WI38 (cell line): ENCODE measurements at regions not wholly inside any gene's neighbourhood (a gene's known extent, or its start where the extent isn't known, plus 50 kb on each side); places are given as distances from the start of the nearest gene placed in this dataset.

Source experiments
- H3K4me3 ChIP-seq: 2 replicates; pipeline ENCODE4 v1.5.1; 2011; ENCODE audit warnings: low read depth, mild to moderate bottlenecking, control low read depth, low read length
- TF ChIP-seq, protein P1 (sequence below): IDR thresholded peaks from 2 replicates; pipeline ENCODE4 v1.5.1; 2012; ENCODE audit warnings: low read depth, mild to moderate bottlenecking, control low read depth, low read length

DNA sequence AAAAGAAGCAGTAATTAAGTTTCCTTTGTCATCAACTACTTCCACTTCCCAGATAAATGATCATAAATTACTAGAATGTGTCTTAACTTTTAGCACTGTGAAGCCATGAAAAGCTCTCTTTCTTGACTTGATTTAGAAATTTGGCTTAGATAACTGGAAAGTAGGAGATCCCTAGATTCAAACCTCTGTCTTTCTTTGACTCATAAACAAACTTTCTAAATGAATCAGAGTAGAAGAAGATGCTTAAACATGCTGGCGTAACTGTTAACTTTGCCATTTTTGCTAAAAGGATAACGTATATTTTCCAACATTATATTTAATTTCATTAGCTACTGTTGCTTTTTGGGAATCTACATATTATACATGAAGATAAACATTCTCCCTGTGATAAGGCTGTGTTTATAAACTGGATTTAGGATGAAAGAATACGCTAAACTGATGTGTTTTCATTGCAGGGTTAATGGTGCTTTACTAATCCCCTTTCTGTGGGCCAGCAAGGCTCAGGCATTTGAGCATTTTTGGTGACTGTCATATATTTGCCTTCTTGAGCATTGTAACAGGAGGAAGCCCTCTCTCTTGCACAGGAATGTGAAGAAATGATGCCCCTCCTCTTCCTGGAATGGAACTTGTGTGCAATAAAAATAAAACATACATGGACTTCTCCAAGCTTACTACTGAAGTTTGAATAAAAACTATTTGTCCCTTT is 301.4 kb downstream of the BMP4 start:
- TF ChIP-seq, protein P1, sequence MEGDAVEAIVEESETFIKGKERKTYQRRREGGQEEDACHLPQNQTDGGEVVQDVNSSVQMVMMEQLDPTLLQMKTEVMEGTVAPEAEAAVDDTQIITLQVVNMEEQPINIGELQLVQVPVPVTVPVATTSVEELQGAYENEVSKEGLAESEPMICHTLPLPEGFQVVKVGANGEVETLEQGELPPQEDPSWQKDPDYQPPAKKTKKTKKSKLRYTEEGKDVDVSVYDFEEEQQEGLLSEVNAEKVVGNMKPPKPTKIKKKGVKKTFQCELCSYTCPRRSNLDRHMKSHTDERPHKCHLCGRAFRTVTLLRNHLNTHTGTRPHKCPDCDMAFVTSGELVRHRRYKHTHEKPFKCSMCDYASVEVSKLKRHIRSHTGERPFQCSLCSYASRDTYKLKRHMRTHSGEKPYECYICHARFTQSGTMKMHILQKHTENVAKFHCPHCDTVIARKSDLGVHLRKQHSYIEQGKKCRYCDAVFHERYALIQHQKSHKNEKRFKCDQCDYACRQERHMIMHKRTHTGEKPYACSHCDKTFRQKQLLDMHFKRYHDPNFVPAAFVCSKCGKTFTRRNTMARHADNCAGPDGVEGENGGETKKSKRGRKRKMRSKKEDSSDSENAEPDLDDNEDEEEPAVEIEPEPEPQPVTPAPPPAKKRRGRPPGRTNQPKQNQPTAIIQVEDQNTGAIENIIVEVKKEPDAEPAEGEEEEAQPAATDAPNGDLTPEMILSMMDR, result no peak
- no peak overlapping the region for H3K4me3 ChIP-seq

DNA sequence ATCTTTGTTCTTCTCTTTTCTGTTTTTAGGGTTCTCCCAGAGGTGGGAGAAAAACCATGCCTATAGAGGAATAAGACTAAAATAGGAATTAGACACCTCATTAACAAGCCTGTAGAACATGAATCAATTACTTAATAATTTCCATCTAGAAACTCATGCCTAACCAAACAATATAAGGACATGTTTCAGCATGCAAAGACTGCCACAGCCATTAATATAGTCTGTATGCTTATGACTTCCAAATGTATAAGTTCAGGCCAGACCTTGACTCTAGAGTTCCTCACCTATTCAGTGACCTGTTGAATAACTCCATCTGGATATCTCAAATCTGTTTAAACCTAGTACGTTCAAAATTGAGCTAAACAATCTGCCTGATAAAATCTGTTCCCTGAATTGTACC is 304.6 kb downstream of the BMP4 start:
- H3K4me3 ChIP-seq, result no peak overlapping the region
- TF ChIP-seq, protein P1, result no peak

DNA sequence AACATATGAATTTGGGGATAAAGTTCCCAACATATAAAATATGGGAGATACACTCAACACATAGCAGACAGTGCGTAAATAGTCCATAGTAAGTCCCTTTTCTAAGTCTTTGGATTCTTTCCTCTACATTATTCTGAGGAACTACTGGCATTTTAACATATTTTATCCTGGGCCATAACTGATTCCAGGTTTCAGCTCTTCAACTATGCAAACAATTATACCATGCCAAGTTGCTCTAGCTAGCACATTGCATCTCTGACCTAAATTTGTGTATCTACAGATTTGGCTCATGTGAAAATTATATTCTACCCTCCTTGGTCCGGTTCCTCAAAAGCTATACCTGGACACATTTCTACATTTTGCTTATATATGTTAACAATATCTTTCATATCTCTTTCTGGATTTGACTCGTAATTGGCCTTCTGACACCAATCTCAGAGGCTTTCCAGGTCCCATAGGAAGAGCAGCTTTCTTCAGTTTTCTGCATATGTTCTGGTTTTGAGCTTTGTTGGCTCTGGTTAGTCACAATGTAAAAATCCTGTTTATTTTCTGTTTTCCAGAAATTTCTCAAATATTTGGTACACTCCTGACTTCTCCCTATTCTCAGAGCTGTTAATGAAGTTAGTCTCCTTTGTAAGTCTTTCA is 305.4 kb downstream of the BMP4 start:
- no peak overlapping the region for H3K4me3 ChIP-seq
- TF ChIP-seq, protein P1, result no peak

DNA sequence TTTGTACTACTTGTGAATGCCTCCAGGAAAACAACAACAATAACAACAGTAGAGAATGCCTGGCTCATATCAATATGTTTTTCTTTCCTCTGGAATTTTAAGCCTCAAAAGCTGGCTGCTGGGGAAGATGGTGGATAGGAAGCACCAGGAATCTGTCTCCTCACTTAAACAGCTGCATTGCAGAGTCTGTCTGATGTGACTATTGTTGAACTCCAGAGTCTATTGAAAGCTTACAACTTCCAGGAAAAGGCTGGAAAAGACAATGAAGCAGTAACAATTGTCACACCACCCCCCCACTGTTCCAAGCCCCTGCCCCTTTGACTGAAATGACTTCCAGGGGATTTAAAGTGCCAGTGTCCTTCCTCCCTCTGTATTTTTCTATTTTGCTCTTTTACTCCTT is 309.7 kb downstream of the BMP4 start:
- TF ChIP-seq, protein P1, result no peak
- H3K4me3 ChIP-seq, result no peak overlapping the region

DNA sequence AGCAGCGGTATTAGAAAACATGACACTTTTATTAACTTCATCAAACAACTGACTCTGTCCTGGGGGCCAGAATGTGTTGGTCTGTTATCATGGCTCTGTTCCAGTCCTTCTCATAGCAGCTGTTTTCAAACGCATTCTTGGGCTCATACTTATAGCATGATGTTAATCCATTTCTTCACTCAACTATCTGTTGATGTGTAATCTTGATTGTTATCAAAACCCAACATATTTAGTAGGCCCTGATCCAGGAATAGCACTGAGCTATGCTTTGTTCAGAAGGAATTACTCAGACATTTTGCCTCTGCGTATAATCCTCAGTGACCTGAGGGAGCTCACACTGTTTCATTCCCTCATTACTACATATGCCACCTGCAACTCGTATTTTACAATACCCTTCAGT is 315.9 kb downstream of the BMP4 start:
- TF ChIP-seq, protein P1, result no peak

DNA sequence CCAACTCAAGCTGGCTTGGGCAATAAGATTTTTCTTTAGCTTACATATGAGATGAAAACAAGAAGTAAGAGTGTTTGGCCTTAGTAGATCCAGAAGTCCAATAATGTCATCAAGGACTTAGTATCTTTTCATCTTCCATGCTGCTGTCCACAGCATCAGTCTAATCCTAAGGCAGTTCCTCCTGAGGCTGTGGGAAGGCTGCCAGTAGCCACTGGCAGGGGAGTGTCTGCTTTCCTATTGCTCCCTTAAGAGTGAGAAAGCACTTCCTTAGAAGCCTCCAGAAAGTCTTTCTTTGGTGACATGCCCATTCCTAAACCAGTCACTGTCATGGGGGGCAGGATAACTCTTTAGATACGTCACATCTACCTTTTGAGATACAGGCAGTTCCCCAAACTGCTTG is 317.7 kb downstream of the BMP4 start:
- TF ChIP-seq, protein P1, result no peak

More for the DNA sequence above, 315.9 kb downstream of the BMP4 start:
- H3K4me3 ChIP-seq, result no peak overlapping the region

DNA sequence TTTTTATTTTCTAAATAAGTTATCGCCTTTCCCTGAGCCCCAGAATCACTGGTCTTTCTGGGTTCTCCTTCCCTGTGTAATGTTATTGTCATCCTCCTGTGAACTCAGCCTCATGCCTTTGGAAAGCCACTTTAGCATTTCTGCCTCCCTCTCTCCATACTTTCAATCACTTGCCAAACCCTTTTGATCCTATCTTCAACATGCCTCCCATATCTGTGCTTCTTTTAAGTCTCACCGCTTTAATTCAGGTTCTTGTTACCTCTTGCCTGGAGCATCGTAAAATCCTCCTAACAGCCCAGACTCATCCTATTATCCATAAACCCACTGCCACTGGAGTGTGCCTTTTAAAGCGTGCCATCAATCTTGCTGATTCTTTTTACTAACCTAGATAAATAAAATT is 321.8 kb downstream of the BMP4 start:
- H3K4me3 ChIP-seq, result no peak overlapping the region
- TF ChIP-seq, protein P1, result no peak

More for the DNA sequence above, 317.7 kb downstream of the BMP4 start:
- H3K4me3 ChIP-seq, result no peak overlapping the region
